GM23338 (cell line): ENCODE measurements at regions not wholly inside any gene's neighbourhood (a gene's known extent, or its start where the extent isn't known, plus 50 kb on each side); places are given as distances from the start of the nearest gene placed in this dataset.

Source experiments
- ATAC-seq: fragments of 200-7000 bp; cut with Tn5 transposase; 3 replicates; pipeline ENCODE4 v1.9.1; 2020
- DNase-seq: peaks from one replicate; pipeline ENCODE4 v3.0.0-alpha.2; 2015; ENCODE audit warnings: low spot score
- H2AFZ ChIP-seq: fragments of 200-600 bp; sonication (generic); 2 replicates; pipeline ENCODE4 v1.8.0; 2016; ENCODE audit warnings: antibody characterized with exemption, mild to moderate bottlenecking, moderate library complexity
- H3F3A ChIP-seq: fragments of 200-600 bp; sonication (generic); replicated peaks from 2 replicates; pipeline ENCODE4 v1.8.0; 2017; ENCODE audit warnings: antibody characterized with exemption, mixed run types, low read depth
- H3K27ac ChIP-seq: fragments of 200-600 bp; sonication (generic); 2 replicates; pipeline ENCODE4 v1.6.1; 2016; ENCODE audit warnings: low read depth
- H3K27me3 ChIP-seq: fragments of 200-600 bp; sonication (generic); 2 replicates; pipeline ENCODE4 v1.8.0; 2016; ENCODE audit warnings: mild to moderate bottlenecking, mixed run types, moderate library complexity; ENCODE audit not compliant: insufficient read depth
- H3K36me3 ChIP-seq: fragments of 200-600 bp; sonication (generic); 2 replicates; pipeline ENCODE4 v1.8.0; 2016; ENCODE audit warnings: mild to moderate bottlenecking; ENCODE audit not compliant: insufficient read depth
- H3K4me1 ChIP-seq: fragments of 200-600 bp; sonication (generic); 2 replicates; pipeline ENCODE4 v1.8.0; 2016; ENCODE audit warnings: mild to moderate bottlenecking, moderate library complexity; ENCODE audit not compliant: insufficient read depth
- H3K4me2 ChIP-seq: fragments of 200-600 bp; sonication (generic); 2 replicates; pipeline ENCODE4 v1.7.1; 2017; ENCODE audit warnings: mixed run types
- H3K4me3 ChIP-seq: fragments of 200-600 bp; sonication (generic); 2 replicates; pipeline ENCODE4 v1.6.1; 2016; ENCODE audit warnings: mixed run types
- H3K79me2 ChIP-seq: fragments of 200-600 bp; sonication (generic); replicated peaks from 2 replicates; pipeline ENCODE4 v1.8.0; 2017; ENCODE audit warnings: mild to moderate bottlenecking; ENCODE audit not compliant: insufficient read depth
- H3K9me2 ChIP-seq: fragments of 200-600 bp; sonication (generic); 2 replicates; pipeline ENCODE4 v1.8.0; 2017; ENCODE audit not compliant: insufficient read depth
- H4K20me1 ChIP-seq: fragments of 200-600 bp; sonication (generic); replicated peaks from 2 replicates; pipeline ENCODE4 v1.8.0; 2017; ENCODE audit warnings: mild to moderate bottlenecking; ENCODE audit not compliant: insufficient read depth
- H3K27ac Mint-ChIP-seq: 2 replicates; pipeline ENCODE4 v1.8.0; 2020; ENCODE audit warnings: inconsistent platforms, mild to moderate bottlenecking, moderate library complexity, mixed read lengths
- H3K27me3 Mint-ChIP-seq: 3 replicates; pipeline ENCODE4 v1.8.0; 2022; ENCODE audit warnings: low read depth, mild to moderate bottlenecking, moderate library complexity, mixed read lengths, inconsistent platforms; ENCODE audit not compliant: insufficient read depth, poor library complexity
- H3K36me3 Mint-ChIP-seq: 3 replicates; pipeline ENCODE4 v1.8.0; 2021; ENCODE audit warnings: low read depth, mild to moderate bottlenecking, inconsistent platforms, moderate library complexity, mixed read lengths
- H3K4me1 Mint-ChIP-seq: 3 replicates; pipeline ENCODE4 v1.8.0; 2020; ENCODE audit warnings: mild to moderate bottlenecking, inconsistent platforms, mixed read lengths
- H3K4me3 Mint-ChIP-seq: 3 replicates; pipeline ENCODE4 v1.8.0; 2021; ENCODE audit warnings: moderate library complexity, mild to moderate bottlenecking, inconsistent platforms, mixed read lengths
- H3K9me3 Mint-ChIP-seq: 3 replicates; pipeline ENCODE4 v1.8.0; 2020; ENCODE audit warnings: moderate library complexity, mild to moderate bottlenecking, inconsistent platforms, mixed read lengths
- CREB1 ChIP-seq: fragments of 250-450 bp; sonication (Bioruptor Pico); IDR thresholded peaks from 2 replicates; pipeline ENCODE4 v1.5.0; 2020; ENCODE audit warnings: low read depth, mild to moderate bottlenecking, moderate library complexity
- CTCF ChIP-seq, 2 experiments: fragments of 200-600 bp in 1 of 2; sonication (generic) in 1 of 2; conservative IDR thresholded peaks; 2 replicates each; pipeline versions ENCODE4 v1.5.1 to v1.6.1; 2016 to 2017; ENCODE audit warnings: antibody characterized with exemption in 2 of 2, low read depth in 2 of 2, mild to moderate bottlenecking in 2 of 2, moderate library complexity in 1 of 2
- ETS1 ChIP-seq: IDR thresholded peaks from 2 replicates; pipeline ENCODE4 v1.6.1; 2016; ENCODE audit warnings: antibody characterized with exemption
- JUNB ChIP-seq: IDR thresholded peaks from one replicate; pipeline ENCODE4 v1.6.1; 2016; ENCODE audit warnings: antibody characterized with exemption; ENCODE audit not compliant: unreplicated experiment
- NANOG ChIP-seq: IDR thresholded peaks from 2 replicates; pipeline ENCODE4 v1.6.1; 2016; ENCODE audit warnings: antibody characterized with exemption, borderline replicate concordance
- POLR2AphosphoS5 ChIP-seq: IDR thresholded peaks from 2 replicates; pipeline ENCODE4 v1.6.1; 2016; ENCODE audit warnings: antibody characterized with exemption, low read depth
- STAT1 ChIP-seq: IDR thresholded peaks from one replicate; pipeline ENCODE4 v1.6.1; 2016; ENCODE audit warnings: antibody characterized with exemption; ENCODE audit not compliant: unreplicated experiment
- ZNF114 ChIP-seq: fragments of 250-450 bp; sonication (Bioruptor Pico); IDR thresholded peaks from 2 replicates; pipeline ENCODE4 v1.5.0; 2020; ENCODE audit warnings: mild to moderate bottlenecking, moderate library complexity
- ZNF331 ChIP-seq: fragments of 250-450 bp; sonication (Bioruptor Pico); IDR thresholded peaks from 2 replicates; pipeline ENCODE4 v1.5.0; 2020; ENCODE audit warnings: low read depth, mild to moderate bottlenecking, moderate library complexity
- TF ChIP-seq, protein P1 (sequence below): IDR thresholded peaks from one replicate; pipeline ENCODE4 v1.6.1; 2018; ENCODE audit warnings: antibody characterized with exemption; ENCODE audit not compliant: unreplicated experiment
- TF ChIP-seq, protein P2 (sequence below): fragments of 250-450 bp; sonication (Bioruptor Pico); IDR thresholded peaks from 2 replicates; pipeline ENCODE4 v1.5.0; 2020; ENCODE audit warnings: mild to moderate bottlenecking, moderate library complexity

GRCh38 chr3:3334491-3334890, 155.0 kb upstream of the CRBN start (continued):
- TF ChIP-seq, protein P1, sequence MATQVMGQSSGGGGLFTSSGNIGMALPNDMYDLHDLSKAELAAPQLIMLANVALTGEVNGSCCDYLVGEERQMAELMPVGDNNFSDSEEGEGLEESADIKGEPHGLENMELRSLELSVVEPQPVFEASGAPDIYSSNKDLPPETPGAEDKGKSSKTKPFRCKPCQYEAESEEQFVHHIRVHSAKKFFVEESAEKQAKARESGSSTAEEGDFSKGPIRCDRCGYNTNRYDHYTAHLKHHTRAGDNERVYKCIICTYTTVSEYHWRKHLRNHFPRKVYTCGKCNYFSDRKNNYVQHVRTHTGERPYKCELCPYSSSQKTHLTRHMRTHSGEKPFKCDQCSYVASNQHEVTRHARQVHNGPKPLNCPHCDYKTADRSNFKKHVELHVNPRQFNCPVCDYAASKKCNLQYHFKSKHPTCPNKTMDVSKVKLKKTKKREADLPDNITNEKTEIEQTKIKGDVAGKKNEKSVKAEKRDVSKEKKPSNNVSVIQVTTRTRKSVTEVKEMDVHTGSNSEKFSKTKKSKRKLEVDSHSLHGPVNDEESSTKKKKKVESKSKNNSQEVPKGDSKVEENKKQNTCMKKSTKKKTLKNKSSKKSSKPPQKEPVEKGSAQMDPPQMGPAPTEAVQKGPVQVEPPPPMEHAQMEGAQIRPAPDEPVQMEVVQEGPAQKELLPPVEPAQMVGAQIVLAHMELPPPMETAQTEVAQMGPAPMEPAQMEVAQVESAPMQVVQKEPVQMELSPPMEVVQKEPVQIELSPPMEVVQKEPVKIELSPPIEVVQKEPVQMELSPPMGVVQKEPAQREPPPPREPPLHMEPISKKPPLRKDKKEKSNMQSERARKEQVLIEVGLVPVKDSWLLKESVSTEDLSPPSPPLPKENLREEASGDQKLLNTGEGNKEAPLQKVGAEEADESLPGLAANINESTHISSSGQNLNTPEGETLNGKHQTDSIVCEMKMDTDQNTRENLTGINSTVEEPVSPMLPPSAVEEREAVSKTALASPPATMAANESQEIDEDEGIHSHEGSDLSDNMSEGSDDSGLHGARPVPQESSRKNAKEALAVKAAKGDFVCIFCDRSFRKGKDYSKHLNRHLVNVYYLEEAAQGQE, result no peak
- TF ChIP-seq JUNB (no peak), NANOG (no peak), ETS1 (no peak), POLR2AphosphoS5 (no peak), CTCF (conservative IDR thresholded peaks at IDR 0.05; ENCODE audit: low read depth in 2 of 2) (no peak)

DNA sequence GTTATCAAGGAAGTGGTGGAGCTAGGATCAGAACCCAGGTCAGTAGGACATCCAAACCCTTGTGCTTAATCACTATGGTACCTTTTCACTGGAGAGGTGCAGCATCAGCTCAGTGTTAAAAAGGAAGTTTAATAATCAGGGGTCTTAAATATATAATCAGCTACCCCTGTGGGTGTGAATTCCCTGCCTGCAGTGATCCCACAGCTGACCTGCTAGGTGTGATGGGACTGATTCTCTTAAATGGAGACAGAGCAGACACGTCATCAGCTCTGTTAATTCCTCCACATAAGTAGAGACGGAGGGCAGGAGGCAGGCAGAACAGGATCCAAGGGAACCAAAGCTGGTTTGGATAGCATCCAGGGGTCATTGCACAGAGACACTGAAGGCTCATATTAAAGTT, 154.1 kb upstream of the CRBN start:
- H3K4me3 ChIP-seq, result no peak overlapping the region
- no peaks in the 10 kb centered on the region for H3K36me3 ChIP-seq
- H3K27ac ChIP-seq, result no peak overlapping the region
- Mint-ChIP-seq H3K36me3 (peaks cover 36% of the 10 kb centered on the region), H3K4me1 (no peaks in the 10 kb centered on the region), H3K4me3 (no peak overlapping the region), H3K27me3 (no peaks in the 10 kb centered on the region), H3K9me3 (peaks cover 96% of the 10 kb centered on the region), H3K27ac (no peak overlapping the region)
- no peaks in the 10 kb centered on the region for H3K79me2 ChIP-seq
- H2AFZ ChIP-seq, result no peak overlapping the region
- no peak overlapping the region for H3K4me2 ChIP-seq
- H3F3A ChIP-seq, result no peaks in the 10 kb centered on the region
- no peaks in the 10 kb centered on the region for H4K20me1 ChIP-seq
- H3K27me3 ChIP-seq, result no peaks in the 10 kb centered on the region
- H3K4me1 ChIP-seq, result 0 out of 2 replicates have a peak, but pooled peaks cover 4% of the 10 kb centered on the region
- ATAC-seq (no peak), DNase-seq (no peak)
- no peaks in the 10 kb centered on the region for H3K9me2 ChIP-seq
- TF ChIP-seq ZNF114 (CRISPR knock-in tag) (no peak), STAT1 (no peak), CREB1 (CRISPR knock-in tag) (no peak), ZNF331 (CRISPR knock-in tag) (no peak), ETS1 (no peak)
- TF ChIP-seq, protein P2, sequence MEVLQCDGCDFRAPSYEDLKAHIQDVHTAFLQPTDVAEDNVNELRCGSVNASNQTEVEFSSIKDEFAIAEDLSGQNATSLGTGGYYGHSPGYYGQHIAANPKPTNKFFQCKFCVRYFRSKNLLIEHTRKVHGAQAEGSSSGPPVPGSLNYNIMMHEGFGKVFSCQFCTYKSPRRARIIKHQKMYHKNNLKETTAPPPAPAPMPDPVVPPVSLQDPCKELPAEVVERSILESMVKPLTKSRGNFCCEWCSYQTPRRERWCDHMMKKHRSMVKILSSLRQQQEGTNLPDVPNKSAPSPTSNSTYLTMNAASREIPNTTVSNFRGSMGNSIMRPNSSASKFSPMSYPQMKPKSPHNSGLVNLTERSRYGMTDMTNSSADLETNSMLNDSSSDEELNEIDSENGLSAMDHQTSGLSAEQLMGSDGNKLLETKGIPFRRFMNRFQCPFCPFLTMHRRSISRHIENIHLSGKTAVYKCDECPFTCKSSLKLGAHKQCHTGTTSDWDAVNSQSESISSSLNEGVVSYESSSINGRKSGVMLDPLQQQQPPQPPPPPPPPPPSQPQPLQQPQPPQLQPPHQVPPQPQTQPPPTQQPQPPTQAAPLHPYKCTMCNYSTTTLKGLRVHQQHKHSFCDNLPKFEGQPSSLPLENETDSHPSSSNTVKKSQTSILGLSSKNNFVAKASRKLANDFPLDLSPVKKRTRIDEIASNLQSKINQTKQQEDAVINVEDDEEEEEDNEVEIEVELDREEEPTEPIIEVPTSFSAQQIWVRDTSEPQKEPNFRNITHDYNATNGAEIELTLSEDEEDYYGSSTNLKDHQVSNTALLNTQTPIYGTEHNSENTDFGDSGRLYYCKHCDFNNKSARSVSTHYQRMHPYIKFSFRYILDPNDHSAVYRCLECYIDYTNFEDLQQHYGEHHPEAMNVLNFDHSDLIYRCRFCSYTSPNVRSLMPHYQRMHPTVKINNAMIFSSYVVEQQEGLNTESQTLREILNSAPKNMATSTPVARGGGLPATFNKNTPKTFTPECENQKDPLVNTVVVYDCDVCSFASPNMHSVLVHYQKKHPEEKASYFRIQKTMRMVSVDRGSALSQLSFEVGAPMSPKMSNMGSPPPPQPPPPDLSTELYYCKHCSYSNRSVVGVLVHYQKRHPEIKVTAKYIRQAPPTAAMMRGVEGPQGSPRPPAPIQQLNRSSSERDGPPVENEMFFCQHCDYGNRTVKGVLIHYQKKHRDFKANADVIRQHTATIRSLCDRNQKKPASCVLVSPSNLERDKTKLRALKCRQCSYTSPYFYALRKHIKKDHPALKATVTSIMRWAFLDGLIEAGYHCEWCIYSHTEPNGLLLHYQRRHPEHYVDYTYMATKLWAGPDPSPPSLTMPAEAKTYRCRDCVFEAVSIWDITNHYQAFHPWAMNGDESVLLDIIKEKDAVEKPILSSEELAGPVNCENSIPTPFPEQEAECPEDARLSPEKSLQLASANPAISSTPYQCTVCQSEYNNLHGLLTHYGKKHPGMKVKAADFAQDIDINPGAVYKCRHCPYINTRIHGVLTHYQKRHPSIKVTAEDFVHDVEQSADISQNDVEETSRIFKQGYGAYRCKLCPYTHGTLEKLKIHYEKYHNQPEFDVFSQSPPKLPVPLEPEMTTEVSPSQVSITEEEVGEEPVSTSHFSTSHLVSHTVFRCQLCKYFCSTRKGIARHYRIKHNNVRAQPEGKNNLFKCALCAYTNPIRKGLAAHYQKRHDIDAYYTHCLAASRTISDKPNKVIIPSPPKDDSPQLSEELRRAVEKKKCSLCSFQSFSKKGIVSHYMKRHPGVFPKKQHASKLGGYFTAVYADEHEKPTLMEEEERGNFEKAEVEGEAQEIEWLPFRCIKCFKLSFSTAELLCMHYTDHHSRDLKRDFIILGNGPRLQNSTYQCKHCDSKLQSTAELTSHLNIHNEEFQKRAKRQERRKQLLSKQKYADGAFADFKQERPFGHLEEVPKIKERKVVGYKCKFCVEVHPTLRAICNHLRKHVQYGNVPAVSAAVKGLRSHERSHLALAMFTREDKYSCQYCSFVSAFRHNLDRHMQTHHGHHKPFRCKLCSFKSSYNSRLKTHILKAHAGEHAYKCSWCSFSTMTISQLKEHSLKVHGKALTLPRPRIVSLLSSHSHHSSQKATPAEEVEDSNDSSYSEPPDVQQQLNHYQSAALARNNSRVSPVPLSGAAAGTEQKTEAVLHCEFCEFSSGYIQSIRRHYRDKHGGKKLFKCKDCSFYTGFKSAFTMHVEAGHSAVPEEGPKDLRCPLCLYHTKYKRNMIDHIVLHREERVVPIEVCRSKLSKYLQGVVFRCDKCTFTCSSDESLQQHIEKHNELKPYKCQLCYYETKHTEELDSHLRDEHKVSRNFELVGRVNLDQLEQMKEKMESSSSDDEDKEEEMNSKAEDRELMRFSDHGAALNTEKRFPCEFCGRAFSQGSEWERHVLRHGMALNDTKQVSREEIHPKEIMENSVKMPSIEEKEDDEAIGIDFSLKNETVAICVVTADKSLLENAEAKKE (CRISPR knock-in tag), result no peak
